OCI-LY1 (cell line): ENCODE measurements at regions not wholly inside any gene's neighbourhood (a gene's known extent, or its start where the extent isn't known, plus 50 kb on each side); places are given as distances from the start of the nearest gene placed in this dataset.

Experiments
- H2AFZ ChIP-seq: fragments of 200-600 bp; sonication (generic), shearing (Covaris generic); 2 replicates; pipeline ENCODE4 v1.6.0; 2014; ENCODE audit warnings: antibody characterized with exemption, mild to moderate bottlenecking, low read length
- H3F3A ChIP-seq: fragments of 200-600 bp; sonication (generic), shearing (Covaris generic); 2 replicates; pipeline ENCODE4 v1.6.0; 2014; ENCODE audit warnings: mild to moderate bottlenecking, antibody characterized with exemption, low read length, moderate library complexity; ENCODE audit not compliant: insufficient read depth
- H3K27ac ChIP-seq: fragments of 200-600 bp; sonication (generic); 2 replicates; pipeline ENCODE4 v1.5.1; 2014; ENCODE audit warnings: low read length, mixed run types, mild to moderate bottlenecking, low read depth; ENCODE audit not compliant: poor library complexity, severe bottlenecking
- H3K27me3 ChIP-seq: fragments of 200-600 bp; sonication (generic); 2 replicates; pipeline ENCODE4 v1.6.0; 2014; ENCODE audit warnings: antibody characterized with exemption, mild to moderate bottlenecking, low read length, moderate library complexity; ENCODE audit not compliant: insufficient read depth
- H3K36me3 ChIP-seq: fragments of 200-600 bp; sonication (generic); 2 replicates; pipeline ENCODE4 v1.6.1; 2014; ENCODE audit warnings: mild to moderate bottlenecking, antibody characterized with exemption, low read length, moderate library complexity, mixed read lengths; ENCODE audit not compliant: insufficient read depth
- H3K4me1 ChIP-seq: fragments of 200-600 bp; sonication (generic); 2 replicates; pipeline ENCODE4 v1.5.1; 2014; ENCODE audit warnings: mild to moderate bottlenecking, low read length, moderate library complexity; ENCODE audit not compliant: insufficient read depth, severe bottlenecking
- H3K4me2 ChIP-seq: fragments of 200-600 bp; sonication (generic), shearing (Covaris generic); 2 replicates; pipeline ENCODE4 v1.6.1; 2014; ENCODE audit warnings: low read length
- H3K4me3 ChIP-seq: fragments of 200-600 bp; sonication (generic); 2 replicates; pipeline ENCODE4 v1.5.1; 2014; ENCODE audit warnings: low read length, low read depth, mild to moderate bottlenecking, mixed read lengths; ENCODE audit not compliant: poor library complexity, severe bottlenecking
- H3K79me2 ChIP-seq: fragments of 200-600 bp; shearing (Covaris generic); 2 replicates; pipeline ENCODE4 v1.6.1; 2016; ENCODE audit warnings: mixed run types, low read length, mixed read lengths; ENCODE audit not compliant: insufficient read depth
- H3K9ac ChIP-seq: fragments of 200-600 bp; sonication (generic), shearing (Covaris generic); 2 replicates; pipeline ENCODE4 v1.6.1; 2014; ENCODE audit warnings: mild to moderate bottlenecking, low read length, mixed read lengths
- H3K9me2 ChIP-seq: fragments of 200-600 bp; sonication (generic), shearing (Covaris generic); 2 replicates; pipeline ENCODE4 v1.6.1; 2014; ENCODE audit warnings: low read depth, mild to moderate bottlenecking, low read length, mixed read lengths
- H3K9me3 ChIP-seq: fragments of 200-600 bp; shearing (Covaris generic); 2 replicates; pipeline ENCODE4 v1.6.1; 2014; ENCODE audit warnings: low read length, mixed read lengths
- H4K20me1 ChIP-seq: fragments of 200-600 bp; sonication (generic), shearing (Covaris generic); 2 replicates; pipeline ENCODE4 v1.6.0; 2016; ENCODE audit warnings: mild to moderate bottlenecking, low read length; ENCODE audit not compliant: insufficient read depth
- CTCF ChIP-seq: fragments of 200-600 bp; sonication (generic), shearing (Covaris generic); IDR thresholded peaks from 2 replicates; pipeline ENCODE4 v1.5.1; 2017; ENCODE audit warnings: mild to moderate bottlenecking, antibody characterized with exemption, low read length, moderate library complexity, mixed read lengths
- EZH2 ChIP-seq: fragments of 200-600 bp; sonication (generic), shearing (Covaris generic); IDR thresholded peaks from 2 replicates; pipeline ENCODE4 v1.8.0; 2017; ENCODE audit warnings: borderline replicate concordance, mixed run types, mild to moderate bottlenecking, antibody characterized with exemption, low read length, moderate library complexity, mixed read lengths

- Histone ChIP-seq H4K20me1 (no peaks in the 10 kb centered on the region), H2AFZ (no peak overlapping the region), H3F3A (no peaks in the 10 kb centered on the region), H3K36me3 (no peaks in the 10 kb centered on the region), H3K27me3 (no peaks in the 10 kb centered on the region), H3K9ac (no peak overlapping the region), H3K4me3 (no peak overlapping the region), H3K27ac (no peak overlapping the region), H3K4me2 (no peak overlapping the region), H3K9me3 (no peaks in the 10 kb centered on the region), H3K9me2 (no peaks in the 10 kb centered on the region), H3K4me1 (no peaks in the 10 kb centered on the region), H3K79me2 (no peaks in the 10 kb centered on the region)
- TF ChIP-seq EZH2 (no peak), CTCF (no peak)
Observed at GRCh38 chr13:67946131-67946530, 716.0 kb upstream of the PCDH9 start.

GRCh38 chr13:67943116-67943515, 713.0 kb upstream of the PCDH9 start:
- Histone ChIP-seq H3K79me2 (no peaks in the 10 kb centered on the region), H3K4me1 (no peaks in the 10 kb centered on the region), H3F3A (no peaks in the 10 kb centered on the region), H3K9me3 (no peaks in the 10 kb centered on the region), H2AFZ (no peak overlapping the region), H3K4me2 (no peak overlapping the region), H3K4me3 (no peak overlapping the region), H3K9ac (no peak overlapping the region), H3K27me3 (no peaks in the 10 kb centered on the region), H3K27ac (no peak overlapping the region), H4K20me1 (no peaks in the 10 kb centered on the region), H3K9me2 (no peaks in the 10 kb centered on the region), H3K36me3 (no peaks in the 10 kb centered on the region)
- no peak for TF ChIP-seq EZH2
- TF ChIP-seq CTCF = no peak

GRCh38 chr13:67935626-67936025, 705.5 kb upstream of the PCDH9 start:
- Histone ChIP-seq H3F3A (no peaks in the 10 kb centered on the region), H3K4me1 (no peaks in the 10 kb centered on the region), H3K9me3 (no peaks in the 10 kb centered on the region), H3K27me3 (no peaks in the 10 kb centered on the region), H3K9ac (no peak overlapping the region), H2AFZ (no peak overlapping the region), H3K4me2 (no peak overlapping the region), H3K27ac (no peak overlapping the region), H3K9me2 (no peaks in the 10 kb centered on the region), H3K79me2 (no peaks in the 10 kb centered on the region), H3K36me3 (no peaks in the 10 kb centered on the region), H4K20me1 (no peaks in the 10 kb centered on the region), H3K4me3 (no peak overlapping the region)
- TF ChIP-seq EZH2 (no peak), CTCF (no peak)
